OCI-LY7 (cell line): ENCODE measurements at regions not wholly inside any gene's neighbourhood (a gene's known extent, or its start where the extent isn't known, plus 50 kb on each side); places are given as distances from the start of the nearest gene placed in this dataset.

Experiments used
- CTCF ChIP-seq: fragments of 200-600 bp; sonication (generic); conservative IDR thresholded peaks from 2 replicates; pipeline ENCODE4 v1.5.1; 2014; ENCODE audit warnings: mild to moderate bottlenecking, antibody characterized with exemption, low read length, moderate library complexity, mixed read lengths
- EZH2phosphoT487 ChIP-seq: fragments of 200-600 bp; sonication (generic); IDR thresholded peaks from 2 replicates; pipeline ENCODE4 v1.6.1; 2018; ENCODE audit warnings: low read depth, borderline replicate concordance, mild to moderate bottlenecking, mixed run types, antibody characterized with exemption, low read length, moderate library complexity, mixed read lengths

- no peak for TF ChIP-seq CTCF
- no peak for TF ChIP-seq EZH2phosphoT487
Measured at GRCh38 chr14:53842938-53843337, 113.7 kb downstream of the BMP4 start.
